Neural progenitor cell (in vitro differentiated cells): ENCODE measurements at regions not wholly inside any gene's neighbourhood (a gene's known extent, or its start where the extent isn't known, plus 50 kb on each side); places are given as distances from the start of the nearest gene placed in this dataset.

Experiments used
- CTCF ChIP-seq: fragments of 200-600 bp; sonication (generic); IDR thresholded peaks from 2 replicates; pipeline ENCODE4 v1.5.1; 2017; ENCODE audit warnings: antibody characterized with exemption, mild to moderate bottlenecking
- EZH2 ChIP-seq: fragments of 200-600 bp; sonication (generic); IDR thresholded peaks from 2 replicates; pipeline ENCODE4 v1.6.1; 2017; ENCODE audit warnings: antibody characterized with exemption, mild to moderate bottlenecking, moderate library complexity

- TF ChIP-seq CTCF (no peak), EZH2 (no peak)
These were observed 244.2 kb downstream of the HIVEP2 start for GRCh38 chr6:142700671-142701312.
